Sigmoid colon (tissue), 6 donors: ENCODE measurements at regions not wholly inside any gene's neighbourhood (a gene's known extent, or its start where the extent isn't known, plus 50 kb on each side); places are given as distances from the start of the nearest gene placed in this dataset.
"Not testable (repeated sequence)": the region's sequence is repeated elsewhere in the genome, so short reads cannot be mapped to it uniquely, and the experiment has no call there.

Experiments used
- DNase-seq: peaks from one replicate; pipeline ENCODE4 v3.0.0-alpha.2; 2019
- H3K27ac ChIP-seq, 4 donors: fragments of 200-600 bp; sonication (generic); one replicate each; pipeline ENCODE4 v1.5.1; 2016 to 2019; ENCODE audit warnings: mild to moderate bottlenecking in 1 of 4
- H3K27me3 ChIP-seq, 3 donors: fragments of 200-600 bp; sonication (generic); one replicate each; pipeline ENCODE4 v1.5.1; 2019; ENCODE audit warnings: mild to moderate bottlenecking in 1 of 3
- H3K36me3 ChIP-seq, 4 donors: fragments of 200-600 bp; sonication (generic); one replicate each; pipeline ENCODE4 v1.5.1; 2016 to 2019
- H3K4me1 ChIP-seq, 4 donors: fragments of 200-600 bp; sonication (generic); one replicate each; pipeline ENCODE4 v1.5.1; 2017 to 2019
- H3K4me3 ChIP-seq, 4 donors: fragments of 200-600 bp; sonication (generic); one replicate each; pipeline ENCODE4 v1.5.1; 2017 to 2019; ENCODE audit warnings: mild to moderate bottlenecking in 2 of 4, moderate library complexity in 1 of 4
- H3K9me3 ChIP-seq, 4 donors: fragments of 200-600 bp in 3 of 4; sonication (generic) in 3 of 4; one replicate each; pipeline versions ENCODE4 v1.5.1 to v1.6.1; 2013 to 2019
- CTCF ChIP-seq, 4 experiments: fragments of 450-650 bp in 3 of 4; fragments of 200-600 bp in 1 of 4; IDR thresholded peaks; one replicate each; pipeline ENCODE4 v1.5.1; 2016 to 2019; ENCODE audit warnings: antibody characterized with exemption in 4 of 4, mild to moderate bottlenecking in 3 of 4, moderate library complexity in 2 of 4
- EP300 ChIP-seq, 4 donors: sonication (generic); formaldehyde crosslinking; IDR thresholded peaks; one replicate each; pipeline ENCODE4 v1.6.1; 2017; ENCODE audit warnings: antibody characterized with exemption in 4 of 4
- POLR2A ChIP-seq, 2 donors: fragments of 450-650 bp; IDR thresholded peaks; one replicate each; pipeline ENCODE4 v1.6.1; 2016; ENCODE audit warnings: antibody characterized with exemption in 2 of 2, mild to moderate bottlenecking in 2 of 2, moderate library complexity in 2 of 2
- POLR2AphosphoS5 ChIP-seq, 4 donors: sonication (generic); formaldehyde crosslinking; IDR thresholded peaks; one replicate each; pipeline ENCODE4 v1.6.1; 2017; ENCODE audit warnings: antibody characterized with exemption in 4 of 4
- WGBS, 2 donors: extraction: QIAGEN DNeasy Blood & Tissue Kit; methylation state at CpG; one replicate each; pipeline ENCODE4 v1.1.7; 2013; 5-methylcytosine and 5-hydroxymethylcytosine counted together
- intact Hi-C: fragments of 100-400 bp; cut with DNase I; formaldehyde crosslinking; loops from one replicate; pipeline ENCODE4 v1.15.1; 2023
- donor health status: healthy with polysubstance abuse.
- donor health status: healthy.

- TF ChIP-seq EP300 (IDR thresholded peaks at IDR 0.05) (no peak), POLR2A (IDR thresholded peaks at IDR 0.05) (no peak), CTCF (IDR thresholded peaks at IDR 0.05) (no peak), POLR2AphosphoS5 (IDR thresholded peaks at IDR 0.05) (no peak)
- WGBS, 2 donors = 38 to 53% methylated on average over 4 of the region's 4 CpGs
These were observed 51.8 kb upstream of the PMAIP1 start for GRCh38 chr18:59848002-59848401.

GRCh38 chr18:59847491-59847846 is 52.3 kb upstream of the PMAIP1 start:
- H3K36me3 ChIP-seq, H3K27me3 ChIP-seq, intact Hi-C loops, H3K9me3 ChIP-seq, H3K4me3 ChIP-seq, DNase-seq: not testable (repeated sequence)
- Histone ChIP-seq H3K4me1 (peaks cover 0 to 28% (median 13%) of the 10 kb centered on the region in 4 donors), H3K27ac (peak overlapping the region in 1 of 4 donors; percentile 2)
- 65 to 68% methylated on average over 5 of the region's 5 CpGs for WGBS, 2 donors

More at GRCh38 chr18:59848002-59848401, 51.8 kb upstream of the PMAIP1 start:
- no peak overlapping the region for H3K4me3 ChIP-seq
- H3K27ac ChIP-seq = no peak overlapping the region
- H3K4me1 ChIP-seq = peaks cover 0 to 28% (median 13%) of the 10 kb centered on the region in 4 donors
- H3K9me3 ChIP-seq = no peaks in the 10 kb centered on the region
- no peak for DNase-seq
- H3K36me3 ChIP-seq = no peaks in the 10 kb centered on the region
- no peaks in the 10 kb centered on the region for H3K27me3 ChIP-seq
- intact Hi-C loops = no loop called here

GRCh38 chr18:59846814-59847490 is 52.8 kb upstream of the PMAIP1 start:
- Histone ChIP-seq H3K4me1 (peaks cover 0 to 23% (median 13%) of the 10 kb centered on the region in 4 donors), H3K4me3 (no peak overlapping the region), H3K36me3 (no peaks in the 10 kb centered on the region), H3K27ac (peak overlapping the region in 1 of 4 donors; percentile 2), H3K27me3 (no peaks in the 10 kb centered on the region), H3K9me3 (no peaks in the 10 kb centered on the region)
- TF ChIP-seq CTCF (IDR thresholded peaks at IDR 0.05) = no peak
- peak; percentile 65 for DNase-seq
- WGBS, 2 donors = 55 to 74% methylated on average over 9 of the region's 9 CpGs
- intact Hi-C loops = no loop called here

- intact Hi-C loops = no loop called here
- no peak overlapping the region for H3K27ac ChIP-seq
- H3K4me3 ChIP-seq = no peak overlapping the region
- H3K36me3 ChIP-seq = no peaks in the 10 kb centered on the region
- DNase-seq = no peak
- H3K27me3 ChIP-seq = no peaks in the 10 kb centered on the region
- H3K9me3 ChIP-seq = no peaks in the 10 kb centered on the region
- WGBS, 2 donors = 92 to 95% methylated on average over 4 of the region's 4 CpGs
- H3K4me1 ChIP-seq = peaks cover 0 to 6% (median 3%) of the 10 kb centered on the region in 4 donors
- TF ChIP-seq EP300 (IDR thresholded peaks at IDR 0.05) (no peak), POLR2AphosphoS5 (IDR thresholded peaks at IDR 0.05) (no peak), POLR2A (IDR thresholded peaks at IDR 0.05) (no peak), CTCF (IDR thresholded peaks at IDR 0.05) (no peak)
These were observed 56.8 kb upstream of the PMAIP1 start for GRCh38 chr18:59842947-59843346.

GRCh38 chr18:59839931-59840685 is 59.7 kb upstream of the PMAIP1 start:
- H3K4me1 ChIP-seq = no peaks in the 10 kb centered on the region
- TF ChIP-seq EP300 (IDR thresholded peaks at IDR 0.05) = no peak
- no peak for TF ChIP-seq CTCF (IDR thresholded peaks at IDR 0.05)
- TF ChIP-seq POLR2AphosphoS5 (IDR thresholded peaks at IDR 0.05) = no peak
- TF ChIP-seq POLR2A (IDR thresholded peaks at IDR 0.05) = no peak
- no peaks in the 10 kb centered on the region for H3K36me3 ChIP-seq
- intact Hi-C loops = loop anchor here (10.0 kb wide), 1 partner anchor 145 kb away; no protein-coding TSS in a partner anchor
- H3K9me3 ChIP-seq = no peaks in the 10 kb centered on the region
- no peaks in the 10 kb centered on the region for H3K27me3 ChIP-seq
- no peak overlapping the region for H3K4me3 ChIP-seq
- no peak overlapping the region for H3K27ac ChIP-seq
- 32 to 70% methylated on average over 5 of the region's 5 CpGs for WGBS, 2 donors
- no peak for DNase-seq
